ENCODE measurements at regions not wholly inside any gene's neighbourhood (a gene's known extent, or its start where the extent isn't known, plus 50 kb on each side); places are given as distances from the start of the nearest gene placed in this dataset.

GRCh38 chrX:42089031-42089430 is 165.7 kb upstream of the CASK start:
- TF ChIP-seq, protein P1, sequence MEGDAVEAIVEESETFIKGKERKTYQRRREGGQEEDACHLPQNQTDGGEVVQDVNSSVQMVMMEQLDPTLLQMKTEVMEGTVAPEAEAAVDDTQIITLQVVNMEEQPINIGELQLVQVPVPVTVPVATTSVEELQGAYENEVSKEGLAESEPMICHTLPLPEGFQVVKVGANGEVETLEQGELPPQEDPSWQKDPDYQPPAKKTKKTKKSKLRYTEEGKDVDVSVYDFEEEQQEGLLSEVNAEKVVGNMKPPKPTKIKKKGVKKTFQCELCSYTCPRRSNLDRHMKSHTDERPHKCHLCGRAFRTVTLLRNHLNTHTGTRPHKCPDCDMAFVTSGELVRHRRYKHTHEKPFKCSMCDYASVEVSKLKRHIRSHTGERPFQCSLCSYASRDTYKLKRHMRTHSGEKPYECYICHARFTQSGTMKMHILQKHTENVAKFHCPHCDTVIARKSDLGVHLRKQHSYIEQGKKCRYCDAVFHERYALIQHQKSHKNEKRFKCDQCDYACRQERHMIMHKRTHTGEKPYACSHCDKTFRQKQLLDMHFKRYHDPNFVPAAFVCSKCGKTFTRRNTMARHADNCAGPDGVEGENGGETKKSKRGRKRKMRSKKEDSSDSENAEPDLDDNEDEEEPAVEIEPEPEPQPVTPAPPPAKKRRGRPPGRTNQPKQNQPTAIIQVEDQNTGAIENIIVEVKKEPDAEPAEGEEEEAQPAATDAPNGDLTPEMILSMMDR (IDR thresholded peaks at IDR 0.05; ENCODE audit: low read depth, low read length, missing control alignments) = no peak
- no peak overlapping the region for H3K4me3 ChIP-seq (ENCODE audit: low read depth, low read length)
- DNase-seq (ENCODE audit: low read depth) = no peak

DNA sequence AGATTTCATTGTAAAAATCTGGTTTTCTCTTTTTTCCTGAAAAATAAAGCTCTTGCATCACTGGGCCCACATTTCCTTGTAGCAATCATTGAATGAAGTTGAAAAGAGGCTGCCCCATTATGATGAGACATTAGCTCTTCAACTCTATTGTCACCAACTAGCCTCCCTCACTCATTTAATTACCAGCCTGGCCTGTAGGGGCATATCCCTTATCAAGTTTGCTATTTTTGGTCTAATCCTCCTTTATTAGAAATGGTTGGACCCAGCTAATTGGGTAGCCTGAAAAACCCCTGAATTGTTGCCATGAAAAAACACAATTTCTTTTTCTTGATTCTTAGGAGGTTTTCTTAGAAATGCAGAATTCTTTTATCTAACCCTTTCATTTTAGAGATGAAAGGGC is 164.6 kb upstream of the CASK start:
- TF ChIP-seq, protein P1 (IDR thresholded peaks at IDR 0.05; ENCODE audit: low read depth, low read length, missing control alignments) = no peak
- DNase-seq (ENCODE audit: low read depth) = no peak
- H3K4me3 ChIP-seq (ENCODE audit: low read depth, low read length) = no peak overlapping the region

DNA sequence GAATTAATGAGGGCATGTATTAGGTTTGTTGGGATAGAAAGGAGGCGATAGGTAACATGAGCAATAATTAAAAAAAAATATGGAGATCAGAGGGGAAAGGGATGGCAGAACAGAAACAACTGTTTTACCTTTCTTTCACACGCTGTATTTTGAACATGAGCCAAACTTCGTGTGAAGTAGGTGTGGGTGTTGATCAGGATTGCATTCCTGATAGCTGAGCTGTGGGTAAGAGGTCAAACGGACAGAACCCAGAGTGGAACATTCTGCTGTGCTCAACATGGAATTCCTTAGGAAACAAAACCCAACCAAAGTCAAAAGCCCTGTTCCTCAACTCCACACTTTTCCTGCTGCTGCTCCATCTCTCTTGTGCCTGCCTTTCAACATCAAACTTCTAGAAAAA is 162.5 kb upstream of the CASK start:
- TF ChIP-seq, protein P1 (IDR thresholded peaks at IDR 0.05; ENCODE audit: low read depth, low read length, missing control alignments) = no peak
- DNase-seq (ENCODE audit: low read depth) = no peak
- H3K4me3 ChIP-seq (ENCODE audit: low read depth, low read length) = no peak overlapping the region

- no peak for DNase-seq (ENCODE audit: low read depth)
- TF ChIP-seq, protein P1 (IDR thresholded peaks at IDR 0.05; ENCODE audit: low read depth, low read length, missing control alignments) = no peak
- no peak overlapping the region for H3K4me3 ChIP-seq (ENCODE audit: low read depth, low read length)
Observed at GRCh38 chrX:42079968-42080367, 156.6 kb upstream of the CASK start.

GRCh38 chrX:42077675-42078074 is 154.3 kb upstream of the CASK start:
- no peak overlapping the region for H3K4me3 ChIP-seq (ENCODE audit: low read depth, low read length)
- no peak for DNase-seq (ENCODE audit: low read depth)
- TF ChIP-seq, protein P1 (IDR thresholded peaks at IDR 0.05; ENCODE audit: low read depth, low read length, missing control alignments) = no peak

- TF ChIP-seq, protein P1 (IDR thresholded peaks at IDR 0.05; ENCODE audit: low read depth, low read length, missing control alignments) = no peak
- H3K4me3 ChIP-seq (ENCODE audit: low read depth, low read length) = no peak overlapping the region
- DNase-seq (ENCODE audit: low read depth) = no peak
Observed at GRCh38 chrX:42075032-42075431, 151.7 kb upstream of the CASK start.

GRCh38 chrX:42073448-42073847 is 150.1 kb upstream of the CASK start:
- TF ChIP-seq, protein P1 (IDR thresholded peaks at IDR 0.05; ENCODE audit: low read depth, low read length, missing control alignments) = no peak
- no peak overlapping the region for H3K4me3 ChIP-seq (ENCODE audit: low read depth, low read length)
- no peak for DNase-seq (ENCODE audit: low read depth)
